Left cardiac atrium (tissue), 4 donors: ENCODE measurements at regions not wholly inside any gene's neighbourhood (a gene's known extent, or its start where the extent isn't known, plus 50 kb on each side); places are given as distances from the start of the nearest gene placed in this dataset.

ENCODE experiments used
- ATAC-seq, 2 donors: fragments of 200-7000 bp; cut with Tn5 transposase; one replicate each; pipeline ENCODE4 v1.9.1; 2020; ENCODE audit warnings: mild to moderate bottlenecking in 2 of 2, moderate library complexity in 2 of 2
- DNase-seq: peaks from one replicate; pipeline ENCODE4 v3.0.0-alpha.2; 2020
- intact Hi-C, 2 donors: fragments of 100-400 bp; cut with DNase I; formaldehyde crosslinking; loops; one replicate each; pipeline versions ENCODE4 v1.14.1 to v1.15.1; 2022 to 2023
- donor health status: DM: no; HTN: yes; CAD: no.
- donor health status: DM: no; HTN: yes; CAD: no; lungs with severe emphysema.
- donor health status: DM: yes; HTN: yes; CAD: no.
- donor health status: Dilated cardiomyopathy.

DNA sequence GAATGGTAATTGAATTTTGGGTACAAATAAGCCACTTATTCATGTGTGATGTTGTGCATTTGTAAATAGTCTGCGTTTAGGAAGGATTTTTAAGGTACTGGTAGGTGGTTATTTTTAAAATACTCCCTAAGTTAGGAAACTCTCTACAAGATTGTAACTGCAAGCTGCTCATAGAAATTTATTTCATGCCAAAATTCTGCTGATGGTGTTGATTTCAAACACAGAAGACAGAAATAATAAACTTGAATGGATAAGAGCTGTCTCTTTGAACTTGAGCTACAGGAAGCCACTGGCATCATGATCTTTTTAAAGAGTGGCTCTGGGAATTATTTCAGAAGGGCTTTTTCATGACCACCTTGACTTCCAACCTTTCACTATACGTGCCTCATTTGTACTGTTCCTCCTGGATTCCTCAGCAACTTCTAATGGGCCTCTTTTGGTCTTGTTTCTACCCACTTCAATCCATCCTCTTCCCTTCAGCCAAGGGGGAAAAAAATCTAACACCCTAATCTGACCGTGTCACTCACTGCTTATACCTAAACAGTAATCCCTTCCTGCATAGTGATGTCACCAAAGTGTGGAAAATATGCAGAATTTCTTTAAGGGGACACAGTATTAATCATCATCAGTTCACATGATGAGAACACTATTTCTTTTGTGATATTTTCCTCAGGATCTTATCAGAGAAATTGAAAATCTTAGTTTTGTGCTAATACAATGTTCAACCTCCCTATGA lies 113.6 kb downstream of the PFDN4 start:
- intact Hi-C loops, result no loop called here
- no peak for DNase-seq
- no peak for ATAC-seq

DNA sequence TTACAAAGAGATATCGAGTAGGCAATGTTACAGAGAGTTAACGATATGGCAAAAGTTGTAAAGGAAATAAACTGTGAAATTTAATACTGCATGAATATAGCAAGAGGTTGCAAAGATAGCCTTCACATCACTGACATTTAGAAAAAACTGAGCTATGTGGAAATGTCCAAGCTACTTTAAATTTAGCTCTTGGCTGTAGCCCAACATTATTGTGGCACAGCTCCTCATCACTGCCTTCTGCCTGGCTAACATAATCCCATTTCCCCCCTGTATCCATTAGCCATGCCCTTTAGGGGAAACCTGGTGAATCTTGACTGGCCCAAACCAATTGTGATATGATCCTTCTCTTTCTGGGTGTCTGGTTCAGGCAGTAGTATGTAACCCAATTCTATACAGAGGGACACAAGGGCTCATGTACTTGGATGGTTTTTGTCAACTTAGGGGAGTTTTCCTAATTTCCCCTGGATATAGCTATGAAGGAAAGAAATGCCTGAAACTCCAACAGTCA lies 115.4 kb downstream of the PFDN4 start:
- intact Hi-C loops, result no loop called here
- ATAC-seq (peak in 1 of 2 donors; percentile 55), DNase-seq (no peak)

DNA sequence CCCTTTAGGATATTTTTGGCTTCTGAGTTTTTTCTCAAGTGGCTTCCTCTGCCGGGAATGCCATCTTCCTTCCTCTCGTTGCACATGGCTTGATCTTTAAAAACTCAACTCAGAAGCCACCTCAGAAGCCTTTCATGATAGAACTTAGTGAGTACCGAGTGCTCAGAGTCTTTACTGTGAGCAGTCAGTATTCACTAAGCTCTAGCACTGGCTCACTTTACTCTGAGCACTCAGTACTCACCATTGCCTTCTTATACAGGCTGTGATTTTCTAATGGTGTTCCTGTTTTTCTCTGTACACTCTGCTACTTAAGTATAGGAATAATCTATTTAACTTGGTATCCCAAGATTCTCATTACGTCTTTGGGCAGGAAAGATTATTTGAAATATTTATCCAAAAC lies 116.2 kb downstream of the PFDN4 start:
- ATAC-seq, result no peak
- no peak for DNase-seq
- intact Hi-C loops, result no loop called here

DNA sequence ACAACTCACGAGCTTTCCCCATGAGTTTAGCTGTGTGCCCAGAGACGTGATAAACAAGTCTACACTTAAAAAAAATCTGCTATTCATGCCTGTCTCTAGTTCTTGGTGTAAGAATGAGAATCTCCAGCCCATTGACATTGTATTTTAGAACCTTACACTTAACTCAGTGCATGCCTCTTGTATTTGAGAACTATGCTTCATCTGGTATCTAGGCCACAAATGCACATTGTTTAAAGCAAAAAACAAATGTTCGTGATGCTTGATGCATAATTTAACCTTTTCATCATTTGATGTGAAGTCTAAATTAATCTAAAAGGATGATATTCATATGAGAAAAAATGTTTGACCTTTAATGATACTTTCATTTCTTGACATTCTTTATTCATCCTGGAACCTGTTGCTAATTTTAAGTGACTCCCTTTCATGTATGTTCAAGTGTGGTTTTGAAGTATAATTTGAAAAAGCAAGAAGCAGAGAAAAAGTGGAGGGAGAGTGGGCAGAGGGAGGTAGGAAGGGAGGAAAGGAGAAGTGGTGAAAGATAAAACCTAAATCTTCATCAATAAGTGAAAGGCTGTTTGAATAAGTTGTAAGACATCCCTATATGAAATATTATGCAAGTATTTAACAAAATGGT lies 116.9 kb downstream of the PFDN4 start:
- DNase-seq, result no peak
- ATAC-seq, result no peak
- intact Hi-C loops, result no loop called here

DNA sequence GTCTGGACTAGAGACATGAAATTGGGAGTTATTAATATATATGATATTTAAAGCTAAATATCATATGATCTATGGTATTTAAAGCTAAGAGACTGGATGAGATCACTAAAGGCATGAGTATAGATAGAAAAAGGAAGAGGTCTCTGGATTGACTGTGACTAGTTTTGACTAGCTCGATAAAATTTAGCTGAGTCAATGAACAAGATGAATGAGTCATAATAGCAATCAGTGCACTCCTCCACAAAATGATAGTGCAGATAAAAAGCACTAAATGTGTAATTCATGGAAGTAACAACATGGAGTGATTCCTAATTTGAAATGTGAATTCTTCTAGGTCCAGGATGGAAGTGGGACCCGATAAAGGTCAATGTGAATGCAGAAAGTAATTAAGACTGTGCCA lies 127.4 kb downstream of the PFDN4 start:
- ATAC-seq (no peak), DNase-seq (no peak)
- intact Hi-C loops, result no loop called here

DNA sequence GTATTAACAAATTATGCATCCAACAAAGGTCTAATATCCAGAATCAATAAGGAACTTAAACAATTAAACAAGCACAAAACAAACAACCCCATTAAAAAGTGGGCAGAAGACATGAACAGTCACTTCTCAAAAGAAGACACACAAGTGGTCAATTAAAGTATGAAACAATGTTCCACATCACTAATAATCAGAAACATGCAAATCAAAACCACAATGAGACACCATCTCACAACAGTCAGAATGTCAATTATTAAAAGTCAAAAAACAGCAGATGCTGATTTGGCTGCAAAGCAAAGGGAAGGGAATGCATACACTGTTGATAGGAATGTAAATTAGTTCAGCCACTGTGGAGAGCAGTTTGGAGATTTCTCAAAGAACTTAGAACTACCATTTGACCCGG lies 129.3 kb downstream of the PFDN4 start:
- no peak for DNase-seq
- no peak for ATAC-seq
- intact Hi-C loops, result no loop called here

DNA sequence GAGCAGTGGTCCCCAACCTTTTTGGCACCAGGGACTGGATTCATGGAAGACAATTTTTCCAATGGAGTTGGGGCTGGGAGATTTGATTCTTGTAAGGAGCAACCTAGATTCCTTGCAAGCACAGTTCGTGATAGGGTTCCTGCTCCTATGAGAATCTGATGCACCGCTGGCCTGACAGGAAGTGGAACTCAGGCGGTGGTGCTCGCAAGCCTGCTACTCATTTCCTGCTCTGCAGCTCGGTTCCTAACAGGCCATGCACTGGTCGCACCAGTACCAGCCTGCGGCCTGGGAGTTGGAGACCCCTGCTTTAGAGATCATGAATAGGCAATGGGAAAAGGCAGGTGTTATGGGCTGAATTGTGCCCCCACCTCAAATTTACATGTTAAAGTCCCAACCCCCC lies 131.2 kb downstream of the PFDN4 start:
- intact Hi-C loops, result no loop called here
- DNase-seq (peak; percentile 21), ATAC-seq (no peak)

DNA sequence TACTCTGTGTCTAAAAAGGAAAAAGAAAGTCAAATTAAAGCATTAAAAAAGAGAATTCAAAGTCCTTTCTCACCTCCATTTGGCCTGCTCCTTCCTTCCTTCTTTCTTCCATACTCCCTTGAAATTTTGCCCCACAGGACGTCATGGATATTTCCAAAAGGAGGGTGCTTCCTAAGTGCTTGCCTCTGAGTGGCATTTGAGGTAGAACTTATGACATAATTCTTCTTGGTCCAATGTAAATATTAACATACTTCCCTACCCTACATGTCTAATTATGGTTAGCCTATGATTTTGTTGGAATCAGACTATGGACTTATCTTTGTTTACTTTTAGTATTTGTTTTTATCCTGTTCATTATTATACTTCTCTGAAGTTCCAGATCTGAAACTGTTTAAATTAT lies 132.3 kb downstream of the PFDN4 start:
- intact Hi-C loops, result no loop called here
- ATAC-seq (no peak), DNase-seq (no peak)

DNA sequence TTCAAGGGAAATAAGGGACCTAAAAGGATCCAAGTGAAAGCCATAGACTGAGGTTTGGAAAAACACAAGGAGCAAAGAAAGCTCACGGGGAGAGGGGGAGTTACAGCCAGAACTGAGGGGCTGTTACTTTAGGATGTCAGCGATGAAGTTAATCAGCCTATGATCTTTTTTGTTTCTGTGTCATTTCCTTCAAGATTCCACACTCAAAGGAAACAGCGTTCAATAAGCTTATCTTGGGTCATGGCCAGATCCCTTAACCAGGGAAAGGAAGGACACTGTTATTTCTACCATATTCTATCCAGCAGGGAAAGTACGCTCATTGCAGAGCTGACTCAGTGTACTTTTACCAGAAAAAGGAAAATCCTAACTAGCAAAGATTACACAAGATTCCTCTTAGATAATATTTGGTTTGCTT lies 132.8 kb downstream of the PFDN4 start:
- no peak for DNase-seq
- ATAC-seq, result peak in 1 of 2 donors; percentile 57
- intact Hi-C loops, result no loop called here

DNA sequence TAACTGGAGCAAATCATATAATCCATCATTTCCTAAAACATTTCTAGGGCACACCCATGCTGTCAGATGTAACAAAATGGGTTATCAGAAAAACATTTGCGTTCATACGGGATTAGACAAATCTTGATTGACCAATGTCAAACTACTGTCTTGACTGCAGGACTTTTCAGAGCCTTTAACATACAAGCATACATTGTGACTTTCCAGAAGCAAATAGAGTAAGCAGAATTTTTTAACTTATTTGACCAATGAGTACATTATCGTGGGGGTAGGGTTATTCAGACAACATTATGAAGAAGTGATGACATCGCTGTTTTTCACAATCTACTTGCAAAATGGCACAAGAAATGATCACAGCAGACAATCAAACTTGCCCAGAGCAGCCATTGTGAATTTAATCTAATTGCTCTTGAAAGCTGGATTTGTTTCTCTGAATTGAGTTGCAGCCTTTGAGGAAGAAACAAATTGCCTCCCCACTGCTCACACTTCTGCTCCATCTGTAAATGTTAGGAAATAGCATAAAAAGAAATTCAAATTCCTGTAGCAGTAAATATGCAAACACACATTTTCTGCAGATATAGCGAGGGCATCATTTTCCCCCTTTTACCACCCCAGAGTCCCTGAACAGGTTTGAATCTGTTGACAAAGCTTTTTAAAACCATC lies 133.0 kb upstream of the DOK5 start:
- ATAC-seq, result no peak
- DNase-seq, result no peak
- intact Hi-C loops, result no loop called here

DNA sequence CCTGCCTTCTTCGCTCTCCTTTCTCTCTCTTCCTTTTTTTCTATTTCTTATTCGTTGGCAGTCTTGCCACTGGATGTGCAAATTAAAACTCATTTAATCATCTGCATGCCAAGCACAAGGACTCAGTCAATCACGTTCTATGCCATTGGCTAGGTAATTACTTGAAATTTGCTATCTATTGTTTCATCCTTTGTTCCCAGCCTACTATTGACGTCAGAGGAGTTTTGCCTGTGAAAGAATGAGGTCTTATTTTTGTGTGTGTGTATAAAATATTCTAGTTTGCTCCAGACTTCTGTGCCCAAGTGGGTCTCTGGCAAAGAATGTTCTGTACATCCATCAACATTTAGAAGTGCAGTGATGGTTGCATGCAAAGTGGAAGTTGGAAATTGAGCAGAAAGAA lies 132.3 kb upstream of the DOK5 start:
- ATAC-seq (no peak), DNase-seq (no peak)
- intact Hi-C loops, result no loop called here

DNA sequence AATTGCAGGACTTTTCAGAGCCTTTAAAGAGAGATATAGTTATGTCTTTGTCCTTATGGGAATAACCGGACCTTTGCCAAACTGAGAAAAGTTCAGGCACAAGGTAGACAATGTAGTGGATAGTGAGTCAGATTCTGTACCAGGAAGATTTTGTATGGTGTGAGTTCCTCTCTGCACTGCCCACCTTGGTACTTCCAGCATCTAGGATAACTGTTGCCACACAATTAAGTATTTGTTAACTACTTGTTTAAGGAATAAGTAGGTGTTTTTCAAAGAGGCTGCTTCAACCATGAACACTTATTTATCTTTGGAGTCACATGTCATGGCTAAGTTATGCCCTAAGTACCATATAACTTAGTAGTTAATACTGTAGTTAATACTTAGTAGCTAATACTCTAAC lies 131.8 kb upstream of the DOK5 start:
- intact Hi-C loops, result no loop called here
- no peak for DNase-seq
- no peak for ATAC-seq

DNA sequence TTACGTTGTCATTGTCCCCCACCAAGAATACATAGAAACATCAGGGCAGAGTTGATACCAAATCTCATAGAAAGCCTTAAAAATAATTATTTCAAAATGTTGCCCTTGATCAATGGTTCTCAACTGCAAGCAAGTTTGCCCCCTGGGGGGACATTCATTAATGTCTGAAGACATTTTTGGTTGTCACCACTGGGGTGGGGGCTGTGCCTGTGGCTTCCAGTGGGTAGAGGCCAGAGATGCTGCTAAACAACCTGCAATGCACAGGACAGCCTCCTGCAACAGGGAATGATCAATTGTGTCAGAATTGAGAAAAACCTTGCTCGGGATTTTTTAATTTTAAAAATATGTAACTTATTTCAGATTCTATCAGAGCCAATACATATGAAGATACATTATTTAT lies 130.6 kb upstream of the DOK5 start:
- intact Hi-C loops, result no loop called here
- DNase-seq (no peak), ATAC-seq (no peak)

DNA sequence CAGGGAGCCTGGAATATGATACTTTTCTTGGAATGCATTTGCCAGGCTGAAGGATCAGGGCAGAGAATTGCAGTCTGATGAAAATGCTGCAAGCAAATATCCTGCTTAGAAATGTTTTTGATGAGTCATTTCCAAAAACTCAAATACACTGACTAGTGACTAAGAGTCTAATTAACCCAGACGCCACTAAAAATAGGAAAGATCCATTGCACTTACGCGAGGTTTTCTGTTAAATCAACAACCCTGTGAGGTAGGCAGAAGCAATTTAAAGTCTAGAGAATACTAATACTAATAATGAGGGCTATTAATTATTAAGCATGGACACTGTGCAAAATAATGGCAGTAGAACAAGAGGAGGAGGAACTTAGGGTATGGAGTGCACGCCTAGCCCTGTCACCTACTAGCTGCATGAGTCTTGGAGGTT lies 130.1 kb upstream of the DOK5 start:
- intact Hi-C loops, result no loop called here
- DNase-seq, result no peak
- peak; percentile 34 to 65 for ATAC-seq

DNA sequence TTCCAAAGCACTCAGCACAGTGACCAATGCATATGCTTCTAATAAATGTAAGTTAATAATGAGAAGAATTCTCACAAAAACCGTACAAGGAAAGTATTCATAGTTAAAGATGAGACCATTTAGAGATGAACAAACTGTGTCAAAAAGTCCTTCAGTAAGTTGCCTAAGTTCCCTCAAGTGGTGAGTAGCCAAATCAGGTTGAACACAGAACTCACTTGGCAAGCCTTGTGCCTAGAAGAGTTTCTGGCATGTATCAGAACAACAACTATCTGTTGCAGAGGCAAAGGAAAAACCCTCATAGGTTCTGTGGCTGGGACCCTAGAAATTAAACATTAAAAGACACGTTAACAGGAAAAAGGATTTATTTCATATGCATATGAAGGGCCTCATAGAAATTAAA lies 129.6 kb upstream of the DOK5 start:
- ATAC-seq (no peak), DNase-seq (no peak)
- intact Hi-C loops, result no loop called here

DNA sequence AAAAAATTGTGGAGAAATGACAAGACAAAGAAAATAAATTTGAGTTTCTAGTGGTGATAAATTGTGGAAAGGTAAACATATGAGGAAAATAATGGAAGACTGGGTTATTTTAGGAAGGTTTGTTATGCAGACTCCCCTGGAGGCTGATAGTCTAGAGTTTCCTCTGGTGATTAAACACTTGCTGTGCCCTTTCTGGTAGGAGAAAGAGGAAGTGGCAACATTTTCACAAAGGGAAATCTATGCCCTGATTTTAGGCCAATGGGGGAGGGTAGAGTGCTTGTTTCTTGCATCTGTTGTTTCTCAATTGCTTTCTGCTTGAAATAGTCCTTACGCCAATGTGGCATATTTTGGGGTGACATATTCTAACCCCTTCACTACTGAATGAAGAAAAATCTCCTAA lies 129.1 kb upstream of the DOK5 start:
- no peak for ATAC-seq
- intact Hi-C loops, result no loop called here
- no peak for DNase-seq

DNA sequence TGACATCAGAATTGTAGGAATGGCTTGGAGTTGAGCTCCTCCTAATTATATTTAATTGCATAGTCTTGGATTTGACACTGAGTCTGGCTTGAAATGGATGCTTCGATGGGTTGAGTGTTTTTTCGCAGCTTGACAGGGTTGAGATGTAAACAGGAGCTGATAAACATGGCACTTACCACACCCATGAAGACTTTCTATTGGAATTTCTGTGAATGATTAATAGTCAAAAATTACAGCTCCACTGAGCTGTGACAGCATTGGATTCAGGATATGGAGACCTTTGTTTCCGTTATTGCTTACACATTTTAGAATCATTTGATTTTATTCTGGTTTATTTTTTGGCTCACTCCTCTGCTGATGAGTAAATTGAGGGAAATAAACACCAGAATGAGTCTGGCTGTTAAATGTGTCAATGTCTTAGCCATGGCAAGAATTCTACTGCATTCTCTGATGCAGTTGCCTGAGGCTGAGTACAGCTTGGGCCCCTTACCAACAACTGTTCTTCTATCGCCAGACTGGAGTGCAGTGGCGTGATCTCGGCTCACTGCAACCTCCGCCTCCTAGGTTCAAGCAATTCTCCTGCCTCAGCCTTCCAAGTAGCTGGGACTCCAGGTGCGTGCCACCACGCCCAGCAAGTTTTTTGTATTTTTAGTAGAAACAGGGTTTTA lies 128.1 kb upstream of the DOK5 start:
- DNase-seq (no peak), ATAC-seq (no peak)
- intact Hi-C loops, result no loop called here

DNA sequence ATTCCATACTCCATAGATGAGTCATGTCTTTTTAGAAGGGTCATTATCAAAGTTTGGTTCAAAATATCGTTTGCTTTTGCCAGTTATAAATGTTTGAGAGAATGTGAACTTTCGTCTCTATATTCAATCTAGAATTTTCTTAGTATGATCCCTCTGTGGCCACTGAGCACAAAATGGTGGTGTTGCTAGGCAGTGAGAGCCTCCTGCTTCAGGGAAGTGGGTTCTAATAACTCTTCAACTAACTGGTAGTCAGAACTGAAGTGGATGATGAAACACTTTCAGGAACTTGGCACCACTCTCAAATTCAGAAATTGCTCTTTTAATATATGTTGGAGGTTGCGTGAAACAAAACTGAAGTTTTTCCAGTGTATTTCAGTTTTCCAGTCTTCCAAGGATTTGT lies 125.0 kb upstream of the DOK5 start:
- no peak for DNase-seq
- no peak for ATAC-seq
- intact Hi-C loops, result no loop called here

DNA sequence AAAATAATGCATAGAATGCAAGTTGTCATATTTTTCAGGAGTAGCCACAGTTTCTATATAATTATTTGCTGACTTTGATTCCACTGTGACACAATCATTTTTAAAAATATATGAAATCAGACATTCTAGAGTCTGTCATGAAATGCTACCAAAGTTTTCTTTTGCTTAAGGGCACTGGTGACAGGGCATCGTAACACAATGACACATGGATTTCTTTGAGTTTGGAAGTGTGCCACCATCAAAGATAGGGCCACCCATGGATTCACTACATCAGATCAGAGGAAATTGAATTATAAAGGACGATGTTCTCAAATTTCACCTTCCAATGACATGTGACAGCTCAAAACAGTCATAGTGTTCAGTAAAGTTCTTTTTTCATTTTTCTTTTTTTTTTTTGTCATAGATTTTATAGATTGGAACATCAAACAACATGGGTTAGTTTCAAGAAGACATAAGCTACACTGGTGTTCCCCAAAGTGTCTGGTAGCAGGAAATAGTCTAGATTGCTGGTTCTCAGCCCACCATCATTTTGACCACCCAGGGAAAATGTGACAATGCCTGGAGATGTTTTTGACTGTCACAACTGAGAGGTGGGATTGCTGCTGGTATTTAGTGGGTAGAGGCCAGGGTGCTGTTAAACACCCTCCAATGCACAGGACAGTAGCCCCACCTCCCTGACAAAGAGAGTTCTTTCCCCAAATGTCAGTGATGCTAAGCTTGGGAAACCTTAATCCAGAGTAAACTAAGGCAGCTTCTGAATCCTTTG lies 123.8 kb upstream of the DOK5 start:
- no peak for ATAC-seq
- DNase-seq, result no peak
- intact Hi-C loops, result no loop called here
